Sigmoid colon (tissue), 6 donors: ENCODE measurements at regions not wholly inside any gene's neighbourhood (a gene's known extent, or its start where the extent isn't known, plus 50 kb on each side); places are given as distances from the start of the nearest gene placed in this dataset.

Experiments
- DNase-seq: peaks from one replicate; pipeline ENCODE4 v3.0.0-alpha.2; 2019
- H3K27ac ChIP-seq, 4 donors: fragments of 200-600 bp; sonication (generic); one replicate each; pipeline ENCODE4 v1.5.1; 2016 to 2019; ENCODE audit warnings: mild to moderate bottlenecking in 1 of 4
- H3K27me3 ChIP-seq, 3 donors: fragments of 200-600 bp; sonication (generic); one replicate each; pipeline ENCODE4 v1.5.1; 2019; ENCODE audit warnings: mild to moderate bottlenecking in 1 of 3
- H3K36me3 ChIP-seq, 4 donors: fragments of 200-600 bp; sonication (generic); one replicate each; pipeline ENCODE4 v1.5.1; 2016 to 2019
- H3K4me1 ChIP-seq, 4 donors: fragments of 200-600 bp; sonication (generic); one replicate each; pipeline ENCODE4 v1.5.1; 2017 to 2019
- H3K4me3 ChIP-seq, 4 donors: fragments of 200-600 bp; sonication (generic); one replicate each; pipeline ENCODE4 v1.5.1; 2017 to 2019; ENCODE audit warnings: mild to moderate bottlenecking in 2 of 4, moderate library complexity in 1 of 4
- H3K9me3 ChIP-seq, 4 donors: fragments of 200-600 bp in 3 of 4; sonication (generic) in 3 of 4; one replicate each; pipeline versions ENCODE4 v1.5.1 to v1.6.1; 2013 to 2019
- EP300 ChIP-seq, 4 donors: sonication (generic); formaldehyde crosslinking; IDR thresholded peaks; one replicate each; pipeline ENCODE4 v1.6.1; 2017; ENCODE audit warnings: antibody characterized with exemption in 4 of 4
- POLR2A ChIP-seq, 2 donors: fragments of 450-650 bp; IDR thresholded peaks; one replicate each; pipeline ENCODE4 v1.6.1; 2016; ENCODE audit warnings: antibody characterized with exemption in 2 of 2, mild to moderate bottlenecking in 2 of 2, moderate library complexity in 2 of 2
- POLR2AphosphoS5 ChIP-seq, 4 donors: sonication (generic); formaldehyde crosslinking; IDR thresholded peaks; one replicate each; pipeline ENCODE4 v1.6.1; 2017; ENCODE audit warnings: antibody characterized with exemption in 4 of 4
- WGBS, 2 donors: extraction: QIAGEN DNeasy Blood & Tissue Kit; methylation state at CpG; one replicate each; pipeline ENCODE4 v1.1.7; 2013; 5-methylcytosine and 5-hydroxymethylcytosine counted together
- intact Hi-C: fragments of 100-400 bp; cut with DNase I; formaldehyde crosslinking; loops from one replicate; pipeline ENCODE4 v1.15.1; 2023
- TF ChIP-seq, protein P1 (sequence below), 4 experiments: fragments of 450-650 bp in 3 of 4; fragments of 200-600 bp in 1 of 4; IDR thresholded peaks; one replicate each; pipeline ENCODE4 v1.5.1; 2016 to 2019; ENCODE audit warnings: antibody characterized with exemption in 4 of 4, mild to moderate bottlenecking in 3 of 4, moderate library complexity in 2 of 4
- donor health status: healthy with polysubstance abuse.
- donor health status: healthy.

DNA sequence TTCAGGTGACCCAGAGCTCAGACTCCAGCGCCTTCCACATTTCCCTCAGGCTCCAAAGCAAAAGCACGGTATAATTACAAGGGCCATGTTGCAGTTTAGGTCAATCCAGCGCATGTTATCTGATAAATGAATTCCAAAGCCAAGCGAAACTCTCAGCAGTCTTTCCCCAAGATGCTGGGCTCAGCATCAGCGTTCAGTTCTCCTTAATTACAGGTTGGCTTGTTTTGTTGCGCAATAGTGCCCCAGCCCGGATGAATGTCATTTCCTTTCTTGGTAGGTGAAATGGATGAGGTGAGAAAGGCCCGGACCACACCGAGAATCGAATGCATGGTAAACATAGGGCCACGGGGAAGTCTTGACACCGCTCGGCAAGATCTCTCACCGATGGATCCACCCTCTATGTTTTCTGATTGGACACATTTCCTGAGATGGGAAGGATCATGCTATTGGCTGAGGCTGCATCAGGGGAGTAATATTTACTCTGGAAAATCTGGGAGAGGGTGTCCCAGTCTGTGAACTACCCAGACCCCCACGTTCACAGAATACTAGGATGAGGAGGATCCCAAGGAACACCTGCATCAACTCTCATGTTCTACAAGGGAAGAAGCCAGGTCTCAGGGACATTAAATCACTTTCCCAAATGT, 221.2 kb upstream of the ANKRD55 start:
- intact Hi-C loops = no loop called here
- DNase-seq = no peak
- no peak overlapping the region for H3K27ac ChIP-seq

GRCh38 chr5:56451742-56452141, 218.6 kb upstream of the ANKRD55 start:
- H3K36me3 ChIP-seq = no peaks in the 10 kb centered on the region
- no peak for TF ChIP-seq EP300 (IDR thresholded peaks at IDR 0.05)
- TF ChIP-seq POLR2A (IDR thresholded peaks at IDR 0.05) = no peak
- TF ChIP-seq, protein P1, sequence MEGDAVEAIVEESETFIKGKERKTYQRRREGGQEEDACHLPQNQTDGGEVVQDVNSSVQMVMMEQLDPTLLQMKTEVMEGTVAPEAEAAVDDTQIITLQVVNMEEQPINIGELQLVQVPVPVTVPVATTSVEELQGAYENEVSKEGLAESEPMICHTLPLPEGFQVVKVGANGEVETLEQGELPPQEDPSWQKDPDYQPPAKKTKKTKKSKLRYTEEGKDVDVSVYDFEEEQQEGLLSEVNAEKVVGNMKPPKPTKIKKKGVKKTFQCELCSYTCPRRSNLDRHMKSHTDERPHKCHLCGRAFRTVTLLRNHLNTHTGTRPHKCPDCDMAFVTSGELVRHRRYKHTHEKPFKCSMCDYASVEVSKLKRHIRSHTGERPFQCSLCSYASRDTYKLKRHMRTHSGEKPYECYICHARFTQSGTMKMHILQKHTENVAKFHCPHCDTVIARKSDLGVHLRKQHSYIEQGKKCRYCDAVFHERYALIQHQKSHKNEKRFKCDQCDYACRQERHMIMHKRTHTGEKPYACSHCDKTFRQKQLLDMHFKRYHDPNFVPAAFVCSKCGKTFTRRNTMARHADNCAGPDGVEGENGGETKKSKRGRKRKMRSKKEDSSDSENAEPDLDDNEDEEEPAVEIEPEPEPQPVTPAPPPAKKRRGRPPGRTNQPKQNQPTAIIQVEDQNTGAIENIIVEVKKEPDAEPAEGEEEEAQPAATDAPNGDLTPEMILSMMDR (IDR thresholded peaks at IDR 0.05) = no peak
- TF ChIP-seq POLR2AphosphoS5 (IDR thresholded peaks at IDR 0.05) = no peak
- no peaks in the 10 kb centered on the region for H3K27me3 ChIP-seq
- no peak overlapping the region for H3K27ac ChIP-seq
- WGBS, 2 donors = 74 to 87% methylated on average over 7 of the region's 7 CpGs
- H3K4me1 ChIP-seq = no peaks in the 10 kb centered on the region
- no peak for DNase-seq
- H3K9me3 ChIP-seq = no peaks in the 10 kb centered on the region
- no peak overlapping the region for H3K4me3 ChIP-seq
- intact Hi-C loops = no loop called here

More for the DNA sequence above, 221.2 kb upstream of the ANKRD55 start:
- WGBS, 2 donors = 91 to 93% methylated on average over 15 of the region's 15 CpGs
- no peaks in the 10 kb centered on the region for H3K9me3 ChIP-seq
- H3K27me3 ChIP-seq = no peaks in the 10 kb centered on the region
- no peak overlapping the region for H3K4me3 ChIP-seq
- no peaks in the 10 kb centered on the region for H3K36me3 ChIP-seq
- no peak for TF ChIP-seq POLR2AphosphoS5 (IDR thresholded peaks at IDR 0.05)
- TF ChIP-seq POLR2A (IDR thresholded peaks at IDR 0.05) = no peak
- TF ChIP-seq, protein P1 (IDR thresholded peaks at IDR 0.05) = no peak
- no peak for TF ChIP-seq EP300 (IDR thresholded peaks at IDR 0.05)
- H3K4me1 ChIP-seq = peaks cover 0 to 20% (median 11%) of the 10 kb centered on the region in 4 donors

- H3K9me3 ChIP-seq = no peaks in the 10 kb centered on the region
- DNase-seq = no peak
- H3K4me3 ChIP-seq = no peak overlapping the region
- H3K36me3 ChIP-seq = no peaks in the 10 kb centered on the region
- no peak overlapping the region for H3K27ac ChIP-seq
- TF ChIP-seq EP300 (IDR thresholded peaks at IDR 0.05) = no peak
- no peak for TF ChIP-seq POLR2A (IDR thresholded peaks at IDR 0.05)
- TF ChIP-seq, protein P1 (IDR thresholded peaks at IDR 0.05) = no peak
- TF ChIP-seq POLR2AphosphoS5 (IDR thresholded peaks at IDR 0.05) = no peak
- no peaks in the 10 kb centered on the region for H3K27me3 ChIP-seq
- intact Hi-C loops = no loop called here
- 67 to 83% methylated on average over 8 of the region's 8 CpGs for whole genome bisulfite sequencing, 2 donors
- no peaks in the 10 kb centered on the region for H3K4me1 ChIP-seq
Observed at GRCh38 chr5:56450766-56451165, 217.6 kb upstream of the ANKRD55 start.

GRCh38 chr5:56449071-56449640, 216.0 kb upstream of the ANKRD55 start:
- TF ChIP-seq POLR2AphosphoS5 (IDR thresholded peaks at IDR 0.05) (no peak), EP300 (IDR thresholded peaks at IDR 0.05) (no peak), POLR2A (IDR thresholded peaks at IDR 0.05) (no peak)
- TF ChIP-seq, protein P1 (IDR thresholded peaks at IDR 0.05) = no peak

More at GRCh38 chr5:56449071-56449640, 216.0 kb upstream of the ANKRD55 start:
- WGBS, 2 donors = 91% methylated on average over 7 of the region's 7 CpGs
- intact Hi-C loops = no loop called here
- no peaks in the 10 kb centered on the region for H3K4me1 ChIP-seq
- H3K36me3 ChIP-seq = no peaks in the 10 kb centered on the region
- no peak for DNase-seq
- no peaks in the 10 kb centered on the region for H3K9me3 ChIP-seq
- no peaks in the 10 kb centered on the region for H3K27me3 ChIP-seq
- no peak overlapping the region for H3K4me3 ChIP-seq
- no peak overlapping the region for H3K27ac ChIP-seq
